Fibroblast of skin of scalp (primary cell): ENCODE measurements at regions not wholly inside any gene's neighbourhood (a gene's known extent, or its start where the extent isn't known, plus 50 kb on each side); places are given as distances from the start of the nearest gene placed in this dataset.
A peak's percentile ranks its signal among the peaks of the same experiment; 100 is the strongest.
"Not testable (repeated sequence)": the region's sequence is repeated elsewhere in the genome, so short reads cannot be mapped to it uniquely, and the experiment has no call there.

Experiments used
- DNase-seq: peaks from one replicate; pipeline ENCODE4 v3.0.0-alpha.2; 2013

DNA sequence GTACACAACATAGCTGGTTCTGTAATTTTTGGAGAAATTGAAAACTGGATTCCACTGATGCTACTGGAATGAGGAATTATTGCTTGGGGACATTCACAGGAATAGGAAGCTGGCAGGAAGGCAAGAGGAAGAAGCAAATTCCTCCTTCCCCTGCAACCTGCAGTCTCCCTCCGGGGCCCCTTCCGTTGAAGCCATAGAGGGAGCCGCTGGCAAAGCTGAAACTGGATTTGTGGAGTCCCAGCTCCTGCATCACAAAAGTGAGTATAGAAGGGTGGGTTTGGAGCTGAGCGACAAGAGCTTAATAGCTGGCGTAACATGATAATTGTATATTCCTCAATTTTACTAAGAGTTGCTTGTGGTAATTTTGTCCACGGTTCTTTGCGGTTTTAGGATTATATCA lies 190.8 kb downstream of the ADRA2A start:
- no peak for DNase-seq

DNA sequence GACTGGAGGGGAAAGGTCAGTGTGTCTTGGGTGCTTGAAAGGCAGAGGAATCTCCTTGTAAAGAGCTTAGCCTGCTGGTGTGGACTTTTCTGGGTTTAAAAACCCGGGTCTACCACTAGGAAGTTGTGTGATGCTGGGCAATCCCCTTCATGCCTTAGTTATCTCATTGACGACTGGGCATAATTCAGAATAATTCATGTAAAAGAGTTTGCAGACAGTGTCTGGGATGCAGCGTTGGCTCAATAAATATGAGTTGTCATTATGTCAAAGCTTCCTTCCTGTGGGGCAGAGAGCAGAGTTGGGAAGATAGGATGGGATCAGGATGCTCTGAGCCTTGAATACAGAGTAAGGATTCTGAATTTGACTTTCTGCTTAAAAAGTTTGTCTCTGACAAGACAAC lies 196.4 kb downstream of the ADRA2A start:
- no peak for DNase-seq

DNA sequence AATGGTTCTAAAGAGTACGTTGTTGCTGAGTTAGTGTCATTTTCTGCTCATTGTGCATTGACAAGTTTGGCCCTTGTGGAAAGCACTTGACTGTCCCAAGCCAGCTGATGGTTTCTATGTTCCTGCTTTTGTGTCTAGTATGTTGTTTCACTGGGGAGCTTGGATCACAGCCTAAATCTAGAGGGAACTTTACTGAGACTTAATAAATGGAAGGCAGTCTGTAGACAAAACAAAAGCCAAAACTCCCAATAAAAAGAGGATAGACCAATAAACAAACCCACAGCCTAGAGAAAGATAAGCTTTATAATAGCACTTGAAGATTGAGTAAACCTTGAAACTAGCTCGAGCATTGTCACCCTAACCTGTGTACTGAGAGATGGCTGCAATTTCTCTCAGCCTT lies 196.8 kb downstream of the ADRA2A start:
- DNase-seq = no peak

DNA sequence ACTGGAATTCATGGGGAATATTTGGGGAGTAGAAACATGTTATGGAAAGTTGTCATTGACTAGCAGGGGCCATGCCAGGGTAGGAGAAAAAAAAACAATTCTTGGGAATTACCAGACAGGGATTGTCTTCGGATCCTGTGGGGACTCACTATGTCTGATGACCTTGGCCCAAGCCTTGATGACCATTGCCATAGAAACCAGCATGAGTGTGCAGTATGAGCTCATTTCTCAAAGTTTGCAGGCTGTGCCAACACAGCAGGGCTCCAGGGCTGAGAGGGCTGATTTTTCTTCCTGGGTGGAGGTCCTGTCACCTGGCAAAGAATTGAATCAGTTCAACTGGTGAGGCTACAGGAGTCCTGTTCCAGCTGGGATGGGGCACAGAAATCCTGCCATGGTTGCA lies 198.3 kb downstream of the ADRA2A start:
- no peak for DNase-seq

DNA sequence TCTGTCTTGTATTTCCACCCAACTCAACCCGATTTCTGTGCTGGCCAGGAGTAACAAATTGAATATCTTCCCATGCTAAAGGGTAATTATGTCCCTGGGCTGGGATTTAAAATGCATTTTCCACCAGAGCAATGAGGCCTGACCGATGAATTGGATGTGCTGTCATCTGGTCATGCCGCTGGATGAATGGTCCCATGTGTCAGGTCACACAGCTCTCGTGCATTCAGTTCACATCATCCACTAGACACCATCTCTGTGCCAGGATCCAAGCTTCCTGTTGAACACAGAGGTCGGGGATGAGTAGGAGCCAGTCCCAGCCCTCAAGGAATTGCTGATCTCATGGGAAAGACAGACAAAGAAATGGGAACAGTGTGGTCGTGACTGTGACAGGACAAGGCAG lies 200.8 kb downstream of the ADRA2A start:
- DNase-seq = no peak

DNA sequence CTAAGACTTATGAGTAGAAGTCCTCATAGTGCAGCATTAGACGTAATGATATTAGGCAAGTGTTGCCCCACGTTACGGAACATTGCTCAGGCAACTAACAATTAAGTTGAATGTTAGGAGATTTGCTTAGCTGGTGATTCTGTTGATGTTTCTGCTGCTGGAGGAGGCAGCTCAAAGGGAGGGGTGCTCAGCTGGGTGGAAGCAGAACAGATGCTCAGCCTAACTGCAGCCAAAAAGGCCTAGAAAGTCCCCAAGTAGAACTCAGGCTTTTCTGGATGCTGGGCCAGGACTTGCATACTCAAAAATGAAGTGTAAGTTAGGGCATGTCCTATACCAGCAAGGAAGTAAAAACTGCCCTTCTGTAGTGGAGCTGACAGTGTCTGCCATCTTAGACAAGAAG lies 201.4 kb downstream of the ADRA2A start:
- no peak for DNase-seq

DNA sequence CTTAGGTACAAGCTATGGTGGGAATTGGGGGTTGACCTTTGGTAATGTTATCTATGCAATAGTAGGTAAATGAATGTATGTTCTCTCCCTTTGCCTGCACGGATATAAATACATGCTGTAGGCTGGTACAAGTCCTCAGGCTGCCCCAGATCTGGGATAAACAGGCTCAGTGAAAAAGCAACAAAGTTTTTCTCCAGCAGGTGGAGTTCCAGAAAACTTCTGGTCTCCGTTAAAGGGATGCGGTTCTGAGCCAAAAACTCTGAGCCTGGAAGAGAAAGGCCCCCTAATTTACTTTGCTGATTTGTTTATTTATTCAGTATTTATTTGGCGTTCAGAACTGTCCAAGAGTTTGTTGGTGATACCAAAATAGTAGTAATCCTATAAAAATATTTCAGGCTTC lies 204.7 kb downstream of the ADRA2A start:
- no peak for DNase-seq

DNA sequence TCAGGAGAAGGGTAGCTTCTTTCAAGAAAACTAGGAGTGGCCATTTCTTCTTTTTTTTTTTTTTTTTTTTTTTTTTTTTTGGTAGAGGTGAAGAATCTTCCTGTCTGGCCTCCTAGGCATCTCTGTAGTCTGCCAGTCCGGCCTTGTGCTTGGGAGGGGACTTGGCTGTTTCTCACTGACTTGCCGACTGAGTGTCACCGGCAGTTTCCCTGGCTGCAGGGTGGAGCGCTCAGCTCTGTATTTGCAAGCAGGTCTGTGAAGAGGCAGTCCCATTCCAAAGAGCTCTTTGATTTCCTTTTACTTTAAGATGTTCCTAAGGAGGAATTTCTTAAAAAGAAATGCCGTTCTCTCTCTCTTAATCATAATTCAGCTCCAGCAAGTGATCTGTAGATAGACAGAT lies 212.6 kb downstream of the ADRA2A start:
- DNase-seq = no peak

DNA sequence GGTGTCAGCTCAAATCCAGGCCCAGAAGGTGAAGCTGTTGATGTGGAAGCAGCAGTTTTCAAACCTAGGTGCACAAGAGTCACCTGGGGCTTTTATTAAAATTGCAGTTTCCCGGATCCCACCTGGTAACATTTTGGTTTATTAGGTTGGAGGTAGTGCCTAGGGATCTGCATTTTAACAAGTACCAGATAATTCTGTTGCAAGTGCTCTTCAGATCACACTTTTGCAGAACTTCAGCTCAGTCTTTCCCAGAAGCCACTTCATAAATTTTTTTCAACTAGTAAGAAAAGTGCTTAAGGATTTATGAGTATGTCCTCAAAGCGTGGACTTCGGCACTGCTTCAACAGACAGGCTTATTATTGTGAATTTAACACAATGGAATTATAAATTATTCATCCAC lies 213.8 kb downstream of the ADRA2A start:
- no peak for DNase-seq

DNA sequence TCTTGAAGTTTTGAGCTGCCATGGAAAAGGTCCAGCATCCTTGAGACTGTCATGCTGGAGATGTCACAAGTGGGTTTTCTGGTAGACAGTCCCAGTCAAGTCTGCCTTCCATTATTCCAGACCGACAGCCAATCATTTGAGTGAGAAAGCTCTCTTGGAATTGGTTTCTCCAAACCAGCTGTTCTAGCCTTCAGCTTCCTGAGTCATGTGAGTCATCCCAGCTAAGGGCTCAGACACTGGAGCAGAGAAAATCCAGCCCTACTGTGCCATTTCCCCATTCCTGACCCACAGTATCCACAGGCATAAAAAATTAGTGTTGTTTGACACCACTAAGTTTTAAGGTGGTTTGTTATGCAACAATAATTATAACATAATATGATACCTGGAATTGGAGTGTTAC lies 219.0 kb downstream of the ADRA2A start:
- DNase-seq = peak; percentile 6

DNA sequence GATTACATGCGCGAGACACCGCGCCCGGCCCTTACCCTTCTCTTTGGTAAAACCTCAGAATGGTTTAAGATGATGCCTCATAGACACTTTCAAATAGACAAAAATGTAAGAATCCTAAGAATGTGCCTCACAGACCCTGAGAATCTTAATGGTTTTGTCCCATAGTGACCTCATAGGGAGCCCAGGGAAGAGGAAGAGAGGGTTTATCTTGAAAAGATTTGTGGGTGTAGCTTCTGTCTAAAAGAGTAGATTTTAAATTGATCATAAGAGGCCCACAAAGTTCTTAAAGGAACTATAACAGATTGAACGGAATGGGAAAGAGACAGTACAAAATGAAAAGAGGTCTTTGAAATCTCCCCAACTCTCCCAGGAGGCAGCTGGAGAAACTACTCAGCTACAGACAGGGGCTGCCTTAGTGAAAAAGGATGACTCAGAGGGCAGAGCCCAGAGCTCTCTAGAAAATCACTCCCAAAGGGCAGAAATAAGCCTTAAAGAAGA lies 220.6 kb downstream of the ADRA2A start:
- peak; percentile 77 for DNase-seq

DNA sequence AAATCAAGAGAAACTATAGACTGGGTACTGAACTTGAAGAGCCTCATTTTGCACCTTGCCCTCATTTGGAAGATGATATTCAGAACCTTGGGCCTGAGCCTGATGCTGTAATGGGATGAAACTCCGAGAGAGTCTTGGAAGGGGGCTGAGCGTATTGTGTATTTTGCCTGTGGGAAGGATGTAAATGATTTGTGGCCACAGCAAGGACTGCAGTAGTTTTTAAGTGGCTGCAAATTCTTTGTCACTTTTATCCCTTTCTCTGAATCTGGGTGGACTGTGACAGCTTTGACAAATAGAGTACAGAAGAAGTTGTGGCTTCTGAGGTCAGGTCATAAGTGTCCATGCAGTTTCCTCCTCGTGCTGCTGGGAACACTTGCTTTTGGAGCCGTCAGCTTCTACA lies 221.2 kb downstream of the ADRA2A start:
- peak; percentile 6 for DNase-seq

DNA sequence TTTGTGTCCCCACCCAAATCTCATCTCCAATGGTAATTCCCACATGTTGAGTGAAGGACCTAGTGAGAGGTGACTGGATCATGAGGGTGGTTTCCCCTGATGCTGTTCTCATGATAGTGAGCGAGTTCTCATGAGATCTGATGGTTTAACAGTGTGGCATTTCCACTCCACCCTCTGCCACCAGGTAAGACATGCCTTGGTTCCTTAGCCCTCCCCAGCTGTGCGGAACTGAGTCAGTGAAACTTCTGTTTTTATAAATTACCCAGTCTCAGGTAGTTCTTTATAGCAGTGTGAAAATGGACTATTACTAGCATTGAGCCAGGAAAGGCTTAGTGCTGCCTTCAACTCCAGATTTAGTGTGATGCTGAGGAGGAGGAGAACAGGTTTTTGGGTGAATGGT lies 222.2 kb downstream of the ADRA2A start:
- no peak for DNase-seq

DNA sequence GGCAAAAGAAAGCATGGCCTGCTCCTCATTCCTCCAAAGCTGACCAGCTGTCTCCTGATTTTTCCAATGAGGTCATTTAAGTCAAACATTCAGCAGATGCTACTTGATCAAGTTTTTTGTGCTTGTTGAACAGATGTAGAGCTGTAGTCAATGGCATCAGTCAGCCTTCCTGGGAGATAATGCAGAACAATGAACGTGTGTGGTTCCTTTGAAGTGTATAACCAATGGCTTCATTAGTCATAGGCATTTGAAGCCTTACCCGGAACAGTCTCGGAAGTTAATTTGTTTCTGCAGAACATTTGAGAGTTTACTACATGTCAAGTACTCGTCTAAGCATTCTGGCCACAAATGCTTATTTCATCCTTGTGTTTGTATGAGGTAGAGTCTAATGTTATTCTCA lies 227.1 kb downstream of the ADRA2A start:
- DNase-seq = no peak

DNA sequence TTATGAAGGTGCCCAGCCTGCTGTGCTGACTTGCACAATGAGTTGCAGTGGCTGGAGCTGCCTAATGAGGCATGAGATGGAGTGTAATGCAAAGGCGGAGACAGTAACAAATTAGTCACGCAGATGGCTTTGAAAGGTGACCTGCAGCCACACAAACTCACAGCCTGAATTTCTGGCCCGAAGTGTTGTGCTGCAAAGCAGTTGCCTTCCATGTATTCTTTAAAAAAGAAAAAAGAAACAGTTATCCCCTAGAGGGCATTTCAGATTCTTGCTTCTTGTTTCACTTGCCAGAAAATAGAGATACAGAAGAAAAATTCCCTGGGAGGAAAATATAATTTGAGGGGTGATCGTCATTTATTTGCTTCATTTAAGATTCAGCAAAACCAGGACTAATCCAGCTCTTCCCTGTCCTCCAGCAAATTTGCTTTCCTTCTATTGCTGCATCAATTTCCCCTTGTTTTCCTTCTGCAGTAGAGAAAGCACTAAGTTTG lies 239.9 kb downstream of the ADRA2A start:
- DNase-seq = no peak

DNA sequence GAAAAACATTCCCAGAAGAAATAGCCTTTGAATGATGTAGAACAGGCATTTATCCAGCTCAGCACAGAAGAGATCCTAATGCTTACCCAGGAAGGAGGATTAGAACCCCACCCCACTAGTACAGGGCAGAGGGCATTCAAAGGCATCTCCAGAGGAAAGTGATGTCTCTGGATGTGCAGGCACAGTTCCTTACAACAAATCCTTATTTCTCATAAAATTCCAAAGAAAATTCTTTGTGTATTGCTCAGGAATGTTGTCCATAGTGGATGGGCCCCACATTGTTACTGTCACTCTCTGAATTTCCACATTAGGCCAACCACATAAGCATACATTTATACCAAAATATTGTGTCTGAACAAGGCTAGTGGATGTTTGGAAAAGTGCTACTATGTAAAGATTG lies 243.0 kb downstream of the ADRA2A start:
- peak; percentile 17 for DNase-seq

DNA sequence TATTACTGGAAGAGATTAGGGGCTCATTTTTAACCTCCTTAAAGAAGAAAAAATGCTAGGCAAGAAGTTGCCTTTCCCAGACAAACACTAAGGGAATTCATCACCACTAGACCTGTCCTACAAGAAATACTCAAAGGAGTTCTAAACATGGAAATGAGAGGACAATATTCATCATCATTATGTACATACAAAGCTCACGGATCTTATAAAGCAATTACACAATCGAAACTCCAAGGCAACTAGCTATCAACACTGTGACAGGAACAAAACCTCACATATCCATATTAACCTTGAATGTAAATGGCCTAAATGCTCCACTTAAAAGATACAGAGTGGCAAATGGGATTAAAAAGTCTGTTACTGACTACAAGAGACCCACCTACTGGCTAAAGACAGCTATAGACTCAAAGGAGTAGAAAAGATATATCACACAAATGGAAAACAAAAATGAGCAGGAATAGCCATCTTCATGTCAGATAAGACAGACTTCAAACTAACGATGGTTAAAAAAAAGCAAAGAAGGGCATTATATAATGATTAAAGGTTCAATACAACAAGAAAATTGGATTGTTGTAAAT lies 246.6 kb downstream of the ADRA2A start:
- peak; percentile 2 for DNase-seq

DNA sequence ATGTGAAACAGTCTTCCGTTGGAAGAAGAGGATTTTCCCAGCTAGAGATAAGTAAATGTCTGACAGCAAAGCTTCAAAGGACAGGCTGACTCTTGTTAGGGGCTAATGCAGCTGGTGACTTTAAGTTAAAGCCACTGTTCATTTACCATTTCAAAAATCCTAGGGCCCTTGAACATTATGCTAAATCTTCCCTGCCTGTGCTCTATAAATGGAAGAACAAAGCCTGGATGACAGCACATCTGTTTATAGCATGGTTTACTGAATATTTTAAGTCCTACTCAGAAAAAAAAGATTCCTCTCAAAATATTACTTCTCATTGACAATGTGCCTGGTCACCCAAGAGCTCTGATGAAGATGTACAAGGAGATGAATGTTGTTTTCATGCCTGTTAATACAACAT lies 255.3 kb downstream of the ADRA2A start:
- not testable (repeated sequence) for DNase-seq

DNA sequence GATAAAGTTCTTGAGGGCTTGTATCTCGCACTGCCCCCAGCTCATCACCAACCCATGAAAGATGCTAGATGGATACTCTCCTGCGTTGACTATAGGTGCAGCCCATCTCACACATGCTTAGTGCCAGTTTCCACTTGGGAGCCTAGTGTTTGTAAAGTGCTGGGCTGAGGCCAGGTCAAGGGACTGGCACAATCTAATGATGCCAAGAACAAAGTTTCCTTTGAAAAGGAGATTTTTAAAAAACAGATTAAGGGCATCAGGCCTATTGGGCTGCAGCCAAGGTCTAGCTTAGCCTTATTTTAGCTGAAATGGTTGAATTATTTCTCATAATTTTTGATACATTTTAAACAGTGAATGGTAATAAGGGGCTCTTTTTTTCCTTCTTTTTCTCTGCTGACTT lies 259.0 kb downstream of the ADRA2A start:
- DNase-seq = no peak

DNA sequence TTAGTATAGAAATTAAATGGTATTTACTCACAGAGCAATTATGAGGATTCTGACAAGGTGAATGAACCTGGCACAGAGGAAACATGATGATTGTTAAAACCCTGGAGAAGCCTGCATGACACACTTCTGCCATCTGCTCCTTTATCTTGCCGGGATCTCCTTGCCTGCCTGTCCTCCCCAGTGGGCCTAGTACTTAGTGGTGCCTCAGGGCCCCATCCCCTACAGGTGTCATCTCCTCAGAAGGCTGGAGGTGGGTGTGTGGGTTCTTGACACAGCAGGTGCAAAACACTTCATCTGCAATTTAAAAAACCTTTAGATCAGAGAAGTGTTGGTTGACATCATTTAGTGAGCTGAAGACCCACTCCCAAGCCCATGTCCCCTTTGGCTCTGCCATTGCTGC lies 261.2 kb downstream of the ADRA2A start:
- DNase-seq = no peak

DNA sequence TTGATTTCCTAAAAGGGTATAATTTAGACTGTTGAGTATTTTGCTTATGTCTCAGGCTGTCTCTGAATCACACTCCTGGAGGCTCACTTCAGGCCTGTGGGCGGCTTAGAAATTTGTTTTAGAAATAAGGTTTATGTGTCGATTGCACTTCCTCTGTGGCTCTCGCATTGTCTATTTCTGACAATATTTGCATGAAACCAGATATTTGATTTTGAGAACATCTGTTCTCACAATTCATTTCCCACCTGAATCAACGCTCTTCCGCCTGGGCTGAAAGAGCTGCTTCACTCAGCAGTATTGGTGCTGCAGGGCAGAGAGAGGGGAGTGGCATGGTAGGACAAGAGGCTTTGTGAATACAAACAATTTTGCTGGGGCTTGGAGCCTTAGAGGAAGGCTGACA lies 262.0 kb downstream of the ADRA2A start:
- no peak for DNase-seq

DNA sequence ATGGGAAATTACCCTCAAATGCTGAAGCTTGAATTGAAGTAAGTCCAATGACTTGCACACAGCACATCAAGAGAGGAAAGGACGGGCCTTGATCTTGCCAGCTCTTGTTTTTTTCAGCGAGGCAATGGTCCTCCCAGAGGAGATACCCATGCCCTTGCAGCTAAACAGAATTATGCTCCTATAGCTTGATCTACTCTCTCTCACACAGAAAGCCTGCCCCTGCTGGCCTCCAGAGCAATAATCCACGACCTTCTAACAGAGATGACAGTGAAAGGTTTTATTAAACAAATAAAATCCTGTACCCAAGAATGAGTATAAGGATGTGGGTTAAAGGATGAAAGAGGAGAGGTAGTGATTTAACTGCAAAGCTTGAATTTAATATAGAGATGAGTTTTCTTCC lies 268.0 kb downstream of the ADRA2A start:
- no peak for DNase-seq

DNA sequence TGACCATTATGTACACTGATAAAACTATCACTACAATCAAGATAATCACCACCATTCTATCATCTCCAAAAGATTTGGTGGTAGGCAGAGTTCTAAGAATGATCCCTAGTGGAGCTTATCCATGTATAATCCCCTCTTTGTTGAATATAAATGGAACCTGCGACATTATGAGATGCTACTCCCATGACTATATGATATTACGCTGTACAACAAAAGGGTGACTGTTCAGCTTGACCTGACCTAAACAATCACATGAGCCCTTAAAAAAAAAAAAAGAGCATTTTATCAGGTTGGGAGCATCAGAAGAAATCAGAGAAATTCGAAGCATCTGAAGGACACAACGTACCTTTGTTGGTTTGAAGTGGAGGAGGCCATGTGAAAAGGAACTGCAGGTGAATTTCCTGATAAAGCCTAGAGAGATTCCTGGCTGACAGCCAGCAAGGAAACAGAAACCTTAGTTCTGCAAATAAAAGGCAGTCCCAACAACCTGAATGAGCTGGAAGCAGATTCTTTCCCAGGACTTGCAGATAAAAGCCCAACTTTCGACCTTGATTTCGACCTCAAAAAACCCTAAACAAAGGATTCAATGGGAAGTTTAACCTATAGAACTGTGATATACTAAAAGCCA lies 270.7 kb downstream of the ADRA2A start:
- no peak for DNase-seq

DNA sequence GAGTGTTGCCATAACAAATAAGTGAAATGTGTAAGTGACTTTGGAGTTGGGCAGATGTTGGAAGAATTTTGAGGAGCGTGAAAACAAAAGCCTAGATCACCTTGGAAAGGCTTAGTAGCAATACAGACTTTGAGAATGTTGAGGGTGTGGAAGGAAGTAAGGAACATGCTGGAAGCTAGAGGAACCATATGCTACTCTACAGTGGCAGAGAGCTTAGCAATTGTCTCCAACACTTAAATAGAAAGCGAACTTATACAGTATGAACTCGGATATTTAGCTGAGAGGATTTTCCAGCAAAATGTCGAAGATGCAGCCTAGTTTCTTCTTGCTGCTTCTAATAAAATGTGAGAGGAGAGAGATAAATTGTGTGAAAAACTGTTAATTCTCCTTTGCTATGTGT lies 271.2 kb downstream of the ADRA2A start:
- DNase-seq = no peak

DNA sequence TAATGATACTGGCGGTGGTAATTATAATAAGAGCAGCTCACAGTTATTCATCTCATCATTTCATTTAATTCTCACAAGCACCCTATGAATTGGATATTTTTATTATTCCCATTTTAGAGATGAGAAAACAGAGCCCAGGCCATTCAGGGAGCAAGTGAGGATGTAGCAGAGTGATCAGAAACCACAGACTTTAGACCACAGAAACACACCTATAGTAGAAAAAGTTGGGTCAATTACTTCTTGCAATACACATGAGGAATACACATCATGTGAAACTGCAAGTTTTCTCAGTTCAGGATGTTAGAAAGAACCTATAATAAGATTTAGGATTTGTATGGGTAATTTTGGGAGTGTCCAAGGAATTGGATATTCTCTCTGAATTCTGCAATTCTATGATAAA lies 278.0 kb downstream of the ADRA2A start:
- no peak for DNase-seq
